T-cell (primary cell): ENCODE measurements at regions not wholly inside any gene's neighbourhood (a gene's known extent, or its start where the extent isn't known, plus 50 kb on each side); places are given as distances from the start of the nearest gene placed in this dataset.
"Not testable (repeated sequence)": the region's sequence is repeated elsewhere in the genome, so short reads cannot be mapped to it uniquely, and the experiment has no call there.

Experiments
- ATAC-seq, 4 experiments: fragments of 200-7000 bp in 3 of 4; fragments of 150-1000 bp in 1 of 4; cut with Tn5 transposase; replicated peaks in 1 of 4; 1 replicate in 3 of 4; 2 replicates in 1 of 4; pipeline ENCODE4 v1.10.0; 2021; ENCODE audit warnings: moderate library complexity in 3 of 4, mild to moderate bottlenecking in 2 of 4, moderate number of reproducible peaks in 1 of 4
- CTCF ChIA-PET, 2 donors: fragments of 300-600 bp; sonication (Branson Sonifier 250); formaldehyde crosslinking; loops; one replicate each; lab custom pipeline; 2022; ENCODE audit warnings: antibody characterized with exemption in 2 of 2; lab: Charles Lee
- POLR2A ChIA-PET, 2 donors: fragments of 300-600 bp; sonication (Branson Sonifier 250); formaldehyde crosslinking; loops; one replicate each; lab custom pipeline; 2022; ENCODE audit warnings: antibody characterized with exemption in 2 of 2; lab: Charles Lee
- DNase-seq, 35 experiments: peaks; one replicate each; pipeline versions ENCODE4 v3.0.0 to v3.0.0-alpha.2; 2013 to 2023
- H3K27ac ChIP-seq: one replicate; pipeline ENCODE4 v1.5.1; 2013; ENCODE audit warnings: low read length
- H3K27me3 ChIP-seq, 2 experiments: replicated peaks in 1 of 2; 1 replicate in 1 of 2; 2 replicates in 1 of 2; pipeline versions ENCODE4 v1.6.1 to v1.7.0; 2013; ENCODE audit warnings: low read length in 1 of 2, mixed read lengths in 1 of 2; ENCODE audit not compliant: control insufficient read depth in 2 of 2, insufficient read depth in 2 of 2; ENCODE audit errors: extremely low read depth in 1 of 2
- H3K36me3 ChIP-seq, 2 donors: 1 replicate in 1 of 2; 2 replicates in 1 of 2; pipeline versions ENCODE4 v1.6.1 to v1.7.0; 2013; ENCODE audit warnings: low read length in 1 of 2; ENCODE audit not compliant: control insufficient read depth in 2 of 2, insufficient read depth in 1 of 2; ENCODE audit errors: extremely low read depth in 1 of 2
- H3K4me1 ChIP-seq, 2 experiments: 1 replicate in 1 of 2; 2 replicates in 1 of 2; pipeline versions ENCODE4 v1.6.1 to v1.7.0; 2013; ENCODE audit warnings: low read length in 2 of 2, mixed read lengths in 1 of 2; ENCODE audit not compliant: insufficient read depth in 2 of 2, control insufficient read depth in 1 of 2; ENCODE audit errors: extremely low read depth in 1 of 2
- H3K4me3 ChIP-seq, 2 donors: 1 replicate in 1 of 2; 2 replicates in 1 of 2; pipeline versions ENCODE4 v1.5.1 to v1.7.0; 2013; ENCODE audit warnings: mild to moderate bottlenecking in 2 of 2, low read length in 1 of 2, moderate library complexity in 1 of 2; ENCODE audit not compliant: control insufficient read depth in 1 of 2; ENCODE audit errors: extremely low read depth in 1 of 2
- H3K9me3 ChIP-seq: 2 replicates; pipeline ENCODE4 v1.7.0; 2013
- H3K27ac Mint-ChIP-seq, 2 donors: one replicate each; pipeline ENCODE4 v1.8.0; 2020 to 2021; ENCODE audit warnings: mild to moderate bottlenecking in 2 of 2, mixed read lengths in 2 of 2
- H3K27me3 Mint-ChIP-seq, 2 donors: one replicate each; pipeline ENCODE4 v1.8.0; 2021 to 2022; ENCODE audit warnings: mixed read lengths in 2 of 2
- H3K36me3 Mint-ChIP-seq: one replicate; pipeline ENCODE4 v1.8.0; 2021; ENCODE audit warnings: mixed read lengths
- H3K4me1 Mint-ChIP-seq, 3 donors: one replicate each; pipeline ENCODE4 v1.8.0; 2020 to 2022; ENCODE audit warnings: mixed read lengths in 3 of 3, mild to moderate bottlenecking in 1 of 3
- H3K4me3 Mint-ChIP-seq, 3 donors: one replicate each; pipeline ENCODE4 v1.8.0; 2020 to 2022; ENCODE audit warnings: mild to moderate bottlenecking in 3 of 3, mixed read lengths in 3 of 3, moderate library complexity in 3 of 3
- H3K9me3 Mint-ChIP-seq, 3 donors: one replicate each; pipeline ENCODE4 v1.8.0; 2020 to 2022; ENCODE audit warnings: mixed read lengths in 3 of 3
- WGBS: methylation state at CpG from one replicate; pipeline ENCODE4 v1.1.5; 2013; ENCODE audit warnings: missing lambda C conversion rate; ENCODE audit not compliant: insufficient coverage; 5-methylcytosine and 5-hydroxymethylcytosine counted together

DNA sequence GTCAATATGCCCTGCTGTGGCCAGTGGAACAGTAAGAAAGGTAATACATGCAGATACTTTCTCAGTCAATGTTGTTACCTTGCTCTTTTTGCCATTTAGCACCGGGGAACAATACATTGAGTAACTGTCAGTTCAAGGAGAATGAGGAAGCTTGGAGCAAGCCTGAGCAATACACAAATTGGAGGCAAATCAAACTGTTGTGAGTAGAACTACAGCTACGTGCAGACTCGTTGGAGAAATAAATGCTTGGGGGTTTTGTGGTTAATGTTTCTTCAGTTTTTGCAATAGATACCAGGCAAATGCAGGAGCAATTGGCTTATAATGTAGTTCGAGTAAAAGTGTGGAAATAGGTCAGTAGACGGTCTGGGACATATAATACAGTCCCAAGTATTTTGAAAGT lies 587.3 kb upstream of the ROBO1 start:
- H3K27ac Mint-ChIP-seq: no peak overlapping the region

DNA sequence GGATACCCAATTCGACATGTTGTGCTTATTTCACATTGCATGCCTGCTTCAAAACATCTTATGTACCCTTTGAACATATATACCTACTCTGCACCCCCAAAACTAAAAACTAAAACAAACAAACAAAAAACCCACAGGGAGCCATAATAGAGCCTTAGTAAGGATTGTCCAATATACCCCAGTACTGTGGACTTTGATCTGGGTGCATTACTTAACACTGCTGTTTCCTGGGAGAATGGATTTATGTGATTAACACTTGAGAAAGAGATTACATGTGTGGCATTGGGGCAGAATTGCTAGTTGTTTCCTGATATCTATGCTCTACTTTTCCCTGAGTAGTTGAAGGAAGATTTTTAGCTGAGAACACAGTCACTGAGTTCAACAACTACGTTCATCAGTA lies 583.4 kb upstream of the ROBO1 start:
- Histone ChIP-seq H3K9me3 (peaks cover 4% of the 10 kb centered on the region), H3K4me1 (no peaks in the 10 kb centered on the region), H3K27ac (no peak overlapping the region), H3K4me3 (no peak overlapping the region), H3K36me3 (no peaks in the 10 kb centered on the region), H3K27me3 (no peaks in the 10 kb centered on the region)
- no peak for DNase-seq
- WGBS: no CpG with 5 or more reads among the region's 2 CpGs
- H3K4me3 Mint-ChIP-seq: no peak overlapping the region
- H3K4me1 Mint-ChIP-seq: no peaks in the 10 kb centered on the region
- peaks cover 10 to 20% (median 10%) of the 10 kb centered on the region in 3 donors for H3K9me3 Mint-ChIP-seq
- ATAC-seq: no peak
- POLR2A ChIA-PET: no interaction called here
- H3K27me3 Mint-ChIP-seq: no peaks in the 10 kb centered on the region
- CTCF ChIA-PET: no interaction called here
- H3K27ac Mint-ChIP-seq: no peak overlapping the region
- H3K36me3 Mint-ChIP-seq: no peaks in the 10 kb centered on the region

More for the DNA sequence above, 587.3 kb upstream of the ROBO1 start:
- Histone ChIP-seq H3K9me3 (no peaks in the 10 kb centered on the region), H3K36me3 (no peaks in the 10 kb centered on the region), H3K4me1 (no peaks in the 10 kb centered on the region), H3K27ac (no peak overlapping the region), H3K27me3 (no peaks in the 10 kb centered on the region), H3K4me3 (no peak overlapping the region)
- peaks cover 11 to 23% (median 14%) of the 10 kb centered on the region in 3 donors for H3K9me3 Mint-ChIP-seq
- H3K4me3 Mint-ChIP-seq: no peak overlapping the region
- no peak for DNase-seq
- ChIA-PET POLR2A (no interaction called here), CTCF (no interaction called here)
- WGBS: 43% methylated on average over 5 of the region's 5 CpGs
- ATAC-seq: no peak
- no peaks in the 10 kb centered on the region for H3K4me1 Mint-ChIP-seq
- no peaks in the 10 kb centered on the region for H3K36me3 Mint-ChIP-seq
- H3K27me3 Mint-ChIP-seq: no peaks in the 10 kb centered on the region

DNA sequence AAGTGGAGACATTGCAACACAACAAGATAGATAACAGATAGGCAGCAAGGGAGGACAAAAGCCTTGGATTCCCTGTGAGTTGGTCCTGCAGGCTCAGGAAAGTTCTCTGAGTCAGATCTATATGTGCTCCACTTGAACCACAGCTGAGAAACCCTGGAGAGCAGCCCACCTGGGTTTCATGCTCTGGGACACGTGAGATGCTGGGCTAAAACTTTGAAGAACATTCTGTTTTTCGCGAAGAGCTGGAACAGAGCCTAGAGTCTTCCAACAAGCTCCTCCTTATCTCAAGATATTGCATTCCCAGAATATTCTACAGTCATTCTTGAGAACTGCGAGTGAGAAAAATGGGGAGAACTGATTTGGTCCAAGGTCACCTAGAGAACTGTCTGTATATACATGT lies 583.0 kb upstream of the ROBO1 start:
- H3K36me3 ChIP-seq: no peaks in the 10 kb centered on the region
- H3K27ac Mint-ChIP-seq: no peak overlapping the region
- no peaks in the 10 kb centered on the region for H3K27me3 Mint-ChIP-seq
- H3K4me3 Mint-ChIP-seq: no peak overlapping the region
- no peak overlapping the region for H3K4me3 ChIP-seq
- no peaks in the 10 kb centered on the region for H3K27me3 ChIP-seq
- H3K36me3 Mint-ChIP-seq: no peaks in the 10 kb centered on the region
- H3K4me1 ChIP-seq: no peaks in the 10 kb centered on the region
- peaks cover 10 to 20% (median 10%) of the 10 kb centered on the region in 3 donors for H3K9me3 Mint-ChIP-seq
- no peak overlapping the region for H3K27ac ChIP-seq
- no peaks in the 10 kb centered on the region for H3K4me1 Mint-ChIP-seq
- peaks cover 4% of the 10 kb centered on the region for H3K9me3 ChIP-seq
- no peak for ATAC-seq
- DNase-seq: no peak
- ChIA-PET CTCF (no interaction called here), POLR2A (no interaction called here)
- 38% methylated on average over 1 of the region's 4 CpGs for WGBS

DNA sequence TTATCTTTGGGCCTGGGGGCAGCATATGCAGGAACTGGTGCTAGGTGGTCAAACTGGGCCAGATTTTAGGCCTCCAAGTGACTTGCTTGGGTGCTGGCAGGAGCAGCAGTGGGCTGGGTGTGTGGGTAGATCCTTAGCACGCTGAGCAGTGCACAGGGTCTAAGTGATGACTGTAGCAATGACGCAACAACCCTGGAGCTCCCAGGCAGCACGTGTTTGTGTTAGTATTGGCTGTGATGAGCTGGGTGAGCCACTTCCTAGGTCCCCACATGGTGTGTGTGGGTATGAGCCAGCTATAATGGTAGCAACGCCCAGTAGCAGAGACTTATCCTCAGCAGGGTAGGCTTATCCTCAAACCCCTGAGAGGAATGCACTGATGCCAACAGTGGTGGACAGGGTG lies 570.6 kb upstream of the ROBO1 start:
- Mint-ChIP-seq H3K27me3 (no peaks in the 10 kb centered on the region), H3K4me1 (no peaks in the 10 kb centered on the region), H3K27ac (no peak overlapping the region), H3K9me3 (peaks cover 22 to 25% (median 24%) of the 10 kb centered on the region in 3 donors), H3K4me3 (no peak overlapping the region), H3K36me3 (no peaks in the 10 kb centered on the region)
- H3K4me3 ChIP-seq: no peak overlapping the region
- no peak for ATAC-seq
- POLR2A ChIA-PET: no interaction called here
- H3K27ac ChIP-seq: no peak overlapping the region
- no peaks in the 10 kb centered on the region for H3K27me3 ChIP-seq
- no peaks in the 10 kb centered on the region for H3K36me3 ChIP-seq
- DNase-seq: no peak
- H3K9me3 ChIP-seq: no peaks in the 10 kb centered on the region
- H3K4me1 ChIP-seq: no peaks in the 10 kb centered on the region
- 59% methylated on average over 4 of the region's 4 CpGs for WGBS
- CTCF ChIA-PET: no interaction called here

DNA sequence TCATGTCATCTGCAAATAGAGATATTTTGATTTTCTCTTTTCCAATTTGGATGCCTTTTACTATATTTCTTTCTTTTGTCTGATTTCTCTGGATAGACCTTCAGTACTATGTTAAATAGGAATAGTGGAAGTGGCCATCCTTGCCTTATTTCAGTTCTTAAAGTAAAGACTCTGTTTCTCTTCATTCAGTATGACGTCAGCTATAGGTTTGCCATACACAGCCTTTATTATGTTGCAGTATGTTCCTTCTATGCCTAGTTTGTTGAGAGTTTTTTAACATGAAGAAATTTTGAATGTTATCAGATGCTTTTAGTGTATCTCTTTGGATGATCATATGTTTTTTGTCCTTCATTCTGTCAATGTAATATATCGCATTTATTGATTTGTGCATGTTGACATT lies 566.7 kb upstream of the ROBO1 start:
- H3K27ac ChIP-seq: no peak overlapping the region
- H3K4me3 Mint-ChIP-seq: no peak overlapping the region
- H3K36me3 ChIP-seq: no peaks in the 10 kb centered on the region
- no peak overlapping the region for H3K27ac Mint-ChIP-seq
- no peaks in the 10 kb centered on the region for H3K4me1 ChIP-seq
- no peaks in the 10 kb centered on the region for H3K4me1 Mint-ChIP-seq
- no peak for ATAC-seq
- H3K36me3 Mint-ChIP-seq: no peaks in the 10 kb centered on the region
- no CpG with 5 or more reads among the region's 2 CpGs for WGBS
- ChIA-PET POLR2A (no interaction called here), CTCF (no interaction called here)
- H3K27me3 Mint-ChIP-seq: no peaks in the 10 kb centered on the region
- no peaks in the 10 kb centered on the region for H3K27me3 ChIP-seq
- peaks cover 23 to 33% (median 29%) of the 10 kb centered on the region in 3 donors for H3K9me3 Mint-ChIP-seq
- H3K4me3 ChIP-seq: no peak overlapping the region
- DNase-seq: no peak
- no peaks in the 10 kb centered on the region for H3K9me3 ChIP-seq

DNA sequence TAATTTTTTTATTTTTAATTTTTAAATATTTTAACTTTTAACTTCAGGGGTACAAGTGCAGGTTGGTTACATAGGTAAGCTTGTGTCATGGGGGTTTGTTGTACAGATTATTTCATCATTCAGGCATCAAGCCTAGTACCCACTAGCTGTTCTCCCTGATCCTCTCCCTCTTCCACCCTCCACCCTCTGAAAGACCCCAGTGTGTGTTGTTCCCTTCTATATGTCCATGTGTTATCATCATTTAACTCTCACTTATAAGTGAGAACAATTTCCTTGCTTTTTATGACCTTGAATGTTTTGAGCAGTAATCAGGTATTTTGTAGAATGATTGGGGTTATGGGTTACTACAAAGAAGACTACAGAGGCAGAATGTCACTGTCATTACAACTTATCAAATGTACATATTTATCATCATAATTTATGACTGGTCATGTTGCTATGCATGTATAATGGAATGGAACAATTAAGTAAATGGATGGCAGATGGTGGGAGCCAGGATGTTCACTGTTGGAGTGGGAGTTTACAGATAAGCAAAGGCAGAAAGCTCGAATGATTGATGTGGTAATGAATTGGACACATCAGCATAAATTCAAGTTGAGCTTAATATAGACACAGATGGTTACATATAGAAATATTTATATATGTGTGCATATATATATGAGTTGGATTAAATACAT lies 563.8 kb upstream of the ROBO1 start:
- Mint-ChIP-seq H3K4me1 (no peaks in the 10 kb centered on the region), H3K4me3 (no peak overlapping the region), H3K36me3 (no peaks in the 10 kb centered on the region), H3K27me3 (no peaks in the 10 kb centered on the region), H3K9me3 (peaks cover 26 to 32% (median 28%) of the 10 kb centered on the region in 3 donors), H3K27ac (no peak overlapping the region)
- Histone ChIP-seq H3K36me3 (no peaks in the 10 kb centered on the region), H3K9me3 (no peaks in the 10 kb centered on the region), H3K27ac (no peak overlapping the region), H3K27me3 (no peaks in the 10 kb centered on the region), H3K4me3 (no peak overlapping the region), H3K4me1 (no peaks in the 10 kb centered on the region)
- ChIA-PET POLR2A (no interaction called here), CTCF (no interaction called here)
- no peak for DNase-seq
- WGBS: no CpG with 5 or more reads among the region's 1 CpG
- no peak for ATAC-seq

DNA sequence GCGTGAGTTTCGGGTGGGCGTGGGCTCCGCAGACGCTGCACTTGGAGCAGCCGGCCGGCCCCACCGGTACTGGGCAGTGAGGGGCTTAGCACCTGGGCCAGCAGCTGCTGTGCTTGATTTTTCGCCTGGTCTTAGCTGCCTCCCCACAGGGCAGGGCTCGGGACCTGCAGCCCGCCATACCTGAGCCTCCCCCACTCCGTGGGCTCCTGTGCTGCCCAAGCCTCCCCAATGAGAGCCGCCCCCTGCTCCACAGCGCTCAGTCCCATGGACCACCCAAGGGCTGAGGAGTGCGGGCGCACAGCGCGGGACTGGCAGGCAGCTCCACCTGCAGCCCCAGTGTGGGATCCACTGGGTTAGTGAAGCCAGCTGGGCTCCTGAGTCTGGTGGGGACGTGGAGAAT lies 546.7 kb upstream of the ROBO1 start:
- CTCF ChIA-PET, ATAC-seq, H3K27ac Mint-ChIP-seq: not testable (repeated sequence)

More for the DNA sequence above, 546.7 kb upstream of the ROBO1 start:
- H3K27me3 ChIP-seq, H3K4me1 Mint-ChIP-seq, DNase-seq, H3K9me3 ChIP-seq, H3K27ac ChIP-seq, H3K4me3 Mint-ChIP-seq, H3K4me1 ChIP-seq, H3K27me3 Mint-ChIP-seq, POLR2A ChIA-PET, H3K36me3 Mint-ChIP-seq, H3K36me3 ChIP-seq, H3K4me3 ChIP-seq: not testable (repeated sequence)
- 94% methylated on average over 13 of the region's 19 CpGs for WGBS
- peaks cover 24 to 55% (median 25%) of the 10 kb centered on the region in 3 donors for H3K9me3 Mint-ChIP-seq
